Left lung (tissue), 4 donors: ENCODE measurements at regions not wholly inside any gene's neighbourhood (a gene's known extent, or its start where the extent isn't known, plus 50 kb on each side); places are given as distances from the start of the nearest gene placed in this dataset.

Experiments used
- ATAC-seq: fragments of 200-7000 bp; cut with Tn5 transposase; one replicate; pipeline ENCODE4 v1.9.1; 2020; ENCODE audit warnings: moderate library complexity
- DNase-seq, 4 donors: peaks; one replicate each; pipeline ENCODE4 v3.0.0-alpha.2; 2013 to 2020
- H3K27ac ChIP-seq, 2 donors: fragments of 200-600 bp; sonication (generic) in 1 of 2; one replicate each; pipeline versions ENCODE4 v1.5.0 to v1.8.0; 2020 to 2021
- H3K27me3 ChIP-seq, 2 donors: fragments of 200-600 bp; sonication (generic) in 1 of 2; one replicate each; pipeline versions ENCODE4 v1.5.0 to v1.8.0; 2020 to 2021
- H3K36me3 ChIP-seq, 2 donors: fragments of 200-600 bp; sonication (generic) in 1 of 2; one replicate each; pipeline versions ENCODE4 v1.5.0 to v1.8.0; 2020 to 2021
- H3K4me1 ChIP-seq, 2 donors: fragments of 200-600 bp; one replicate each; pipeline ENCODE4 v1.8.0; 2021
- H3K4me3 ChIP-seq, 2 donors: fragments of 200-600 bp; sonication (generic) in 1 of 2; one replicate each; pipeline versions ENCODE4 v1.5.0 to v1.8.0; 2020 to 2021; ENCODE audit warnings: mild to moderate bottlenecking in 1 of 2
- H3K9me3 ChIP-seq, 2 donors: fragments of 200-600 bp; sonication (generic) in 1 of 2; one replicate each; pipeline versions ENCODE4 v1.5.0 to v1.8.0; 2020 to 2021
- CTCF ChIP-seq, 2 donors: fragments of 200-600 bp; sonication (generic) in 1 of 2; IDR thresholded peaks; one replicate each; pipeline versions ENCODE4 v1.5.0 to v1.8.0; 2021; ENCODE audit warnings: antibody characterized with exemption in 2 of 2
- intact Hi-C, 2 donors: fragments of 100-400 bp; cut with DNase I; formaldehyde crosslinking; loops; one replicate each; pipeline versions ENCODE4 v1.11.2 to v1.14.2; 2022
- donor health status: DM: no; HTN: yes; CAD: no.
- donor health status: DM: no; HTN: no; CAD: no.

GRCh38 chr3:193809106-193809505, 216.1 kb downstream of the OPA1 start:
- ATAC-seq (no peak), DNase-seq (no peak)
- no peak overlapping the region for H3K4me3 ChIP-seq
- H3K27me3 ChIP-seq: no peaks in the 10 kb centered on the region
- no peaks in the 10 kb centered on the region for H3K36me3 ChIP-seq
- H3K4me1 ChIP-seq: no peaks in the 10 kb centered on the region
- TF ChIP-seq CTCF (IDR thresholded peaks at IDR 0.05): no peak
- no peak overlapping the region for H3K27ac ChIP-seq
- intact Hi-C loops: no loop called here
- no peaks in the 10 kb centered on the region for H3K9me3 ChIP-seq

GRCh38 chr3:193812078-193812725, 219.2 kb downstream of the OPA1 start:
- ATAC-seq (no peak), DNase-seq (no peak)
- H3K27me3 ChIP-seq: no peaks in the 10 kb centered on the region
- H3K4me1 ChIP-seq: no peaks in the 10 kb centered on the region
- TF ChIP-seq CTCF (IDR thresholded peaks at IDR 0.05): no peak
- intact Hi-C loops: no loop called here
- no peak overlapping the region for H3K27ac ChIP-seq
- no peak overlapping the region for H3K4me3 ChIP-seq
- no peaks in the 10 kb centered on the region for H3K36me3 ChIP-seq
- H3K9me3 ChIP-seq: no peaks in the 10 kb centered on the region

DNA sequence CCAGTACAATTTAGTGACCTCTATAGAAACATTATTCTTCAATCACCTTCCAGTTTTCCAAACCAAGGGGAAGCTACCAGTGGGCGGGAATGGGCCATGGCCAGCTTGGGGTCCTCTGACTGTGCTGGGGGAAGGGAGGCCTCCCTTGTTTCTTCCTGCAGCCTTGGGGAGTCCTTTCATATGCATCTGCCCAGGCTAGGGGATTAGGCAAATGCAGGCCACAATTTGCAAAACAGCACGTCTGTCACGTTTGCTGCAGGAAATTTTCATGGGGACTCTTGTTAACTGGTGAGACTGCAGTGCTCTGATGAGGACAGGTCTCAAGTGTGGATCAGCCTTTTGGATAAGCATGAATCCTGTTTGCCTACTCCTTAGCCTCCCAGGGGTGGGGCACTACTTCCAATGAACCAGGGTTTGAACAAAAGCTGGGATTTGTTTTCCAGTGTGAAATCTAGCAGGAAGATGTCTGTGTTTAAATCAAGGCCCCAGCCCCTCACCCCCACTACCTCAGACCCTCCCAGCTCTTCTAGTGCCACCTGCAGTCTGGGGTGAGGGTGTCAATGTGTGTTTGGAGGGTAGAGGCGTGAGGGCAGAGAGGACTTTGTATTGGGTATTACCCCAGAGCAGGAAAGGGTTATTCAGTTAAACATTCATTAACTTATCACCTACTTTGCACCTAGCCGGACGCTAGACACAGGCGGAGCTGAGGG, 219.9 kb downstream of the OPA1 start:
- Histone ChIP-seq H3K36me3 (no peaks in the 10 kb centered on the region), H3K9me3 (no peaks in the 10 kb centered on the region), H3K27me3 (no peaks in the 10 kb centered on the region), H3K4me1 (no peaks in the 10 kb centered on the region), H3K4me3 (no peak overlapping the region), H3K27ac (no peak overlapping the region)
- intact Hi-C loops: no loop called here
- no peak for DNase-seq
- ATAC-seq: no peak
- TF ChIP-seq CTCF (IDR thresholded peaks at IDR 0.05): no peak

DNA sequence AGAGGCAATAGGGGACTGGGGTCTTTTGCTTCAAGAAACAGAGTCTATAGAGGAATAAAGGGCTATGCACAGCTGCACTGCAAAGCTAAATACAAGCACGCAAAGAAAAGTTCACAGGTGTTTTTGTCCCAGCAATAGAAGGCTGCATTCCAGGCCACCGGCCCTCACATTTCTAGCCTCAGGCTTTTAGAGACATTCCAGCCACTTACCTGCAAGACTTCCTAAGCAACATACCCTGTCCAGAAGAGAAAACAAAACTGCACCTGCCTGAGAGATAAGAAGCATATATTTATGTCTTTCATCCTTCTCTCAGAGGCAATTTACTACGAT, 220.5 kb downstream of the OPA1 start:
- Histone ChIP-seq H3K4me3 (no peak overlapping the region), H3K36me3 (no peaks in the 10 kb centered on the region), H3K27me3 (no peaks in the 10 kb centered on the region), H3K9me3 (no peaks in the 10 kb centered on the region), H3K27ac (no peak overlapping the region), H3K4me1 (no peaks in the 10 kb centered on the region)
- intact Hi-C loops: no loop called here
- no peak for DNase-seq
- TF ChIP-seq CTCF (IDR thresholded peaks at IDR 0.05): no peak
- no peak for ATAC-seq

DNA sequence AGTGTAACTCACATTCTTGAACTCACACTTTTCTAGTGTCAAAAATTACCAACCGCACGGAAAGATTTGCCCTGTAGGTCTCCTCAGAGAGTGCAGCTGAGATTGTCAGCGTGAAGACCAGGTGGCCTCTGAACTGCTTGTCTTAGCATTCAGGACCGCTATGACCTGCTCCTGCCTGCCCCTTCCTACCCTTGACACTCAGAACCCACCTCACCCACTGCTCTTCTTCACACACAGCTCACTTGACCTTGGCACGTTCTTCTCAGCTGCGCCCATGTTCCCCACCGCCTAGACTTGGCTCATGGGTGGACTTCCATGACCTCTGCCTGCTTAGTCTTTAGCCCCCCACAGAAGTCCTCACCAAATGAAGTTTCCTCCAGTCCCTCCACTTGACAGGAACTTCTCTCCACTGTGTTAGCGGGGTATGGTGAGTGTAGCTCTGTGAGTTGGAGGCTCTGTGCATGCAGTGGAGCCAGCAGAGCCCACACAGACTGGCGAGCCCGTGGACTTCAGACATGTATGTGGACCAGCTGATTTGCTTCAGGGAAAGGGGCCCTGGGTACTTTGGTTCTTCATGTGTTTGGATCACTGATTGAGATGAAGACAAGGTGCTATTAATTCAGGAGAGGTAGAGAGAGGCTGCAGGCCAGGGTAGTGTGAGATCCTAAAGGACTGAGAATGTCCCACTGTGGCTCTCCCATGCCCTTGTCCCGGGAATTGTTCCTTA, 221.3 kb downstream of the OPA1 start:
- Histone ChIP-seq H3K9me3 (no peaks in the 10 kb centered on the region), H3K4me1 (no peaks in the 10 kb centered on the region), H3K27ac (no peak overlapping the region), H3K27me3 (no peaks in the 10 kb centered on the region), H3K36me3 (no peaks in the 10 kb centered on the region), H3K4me3 (no peak overlapping the region)
- ATAC-seq (no peak), DNase-seq (no peak)
- no peak for TF ChIP-seq CTCF (IDR thresholded peaks at IDR 0.05)
- intact Hi-C loops: no loop called here
